ENCODE measurements at regions not wholly inside any gene's neighbourhood (a gene's known extent, or its start where the extent isn't known, plus 50 kb on each side); places are given as distances from the start of the nearest gene placed in this dataset.
"Not testable (repeated sequence)": the region's sequence is repeated elsewhere in the genome, so short reads cannot be mapped to it uniquely, and the experiment has no call there.

DNA sequence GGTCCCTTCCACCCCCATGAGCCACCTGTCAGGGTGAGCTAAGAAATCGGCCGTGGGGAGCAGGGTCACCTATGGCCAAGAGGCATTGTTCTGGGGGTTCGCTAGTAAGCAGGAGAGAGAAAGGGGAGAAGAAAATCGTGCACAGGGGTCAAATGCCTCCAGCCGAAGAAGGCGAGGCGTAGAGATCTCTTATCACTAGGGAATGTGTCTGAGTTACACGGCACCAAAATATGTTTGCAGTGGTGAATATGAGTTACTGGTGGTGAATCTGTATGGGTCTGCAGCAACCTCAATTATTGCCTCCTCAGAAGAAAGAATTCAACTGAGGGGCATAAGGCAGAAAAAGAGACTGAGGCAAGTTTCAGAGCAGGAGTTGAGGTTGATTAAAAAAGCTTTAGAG is 54.2 kb upstream of the RABGAP1L start:
- DNase-seq (ENCODE audit: low read depth): no peak

DNA sequence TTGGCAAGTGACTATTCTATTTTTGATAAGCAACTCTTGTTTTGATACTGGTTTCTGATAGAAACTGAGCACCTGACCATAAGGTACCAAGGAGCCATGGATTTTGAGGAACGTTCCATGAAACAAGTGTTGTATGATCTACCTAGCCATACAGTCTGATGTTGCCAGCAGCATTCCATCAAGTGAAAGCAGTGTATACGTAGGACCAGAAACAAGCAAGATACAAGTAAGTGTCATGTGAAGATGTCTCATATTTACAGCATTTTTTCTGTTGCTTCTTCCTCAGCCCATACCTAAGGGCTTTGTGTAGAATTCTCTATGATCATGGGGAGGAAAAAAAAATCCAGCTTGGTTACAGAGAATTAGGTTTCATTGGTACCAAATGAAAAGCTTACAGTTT is 55.6 kb upstream of the RABGAP1L start:
- no peak for DNase-seq (ENCODE audit: low read depth)

GRCh38 chr1:174101976-174102375 is 57.3 kb upstream of the RABGAP1L start:
- DNase-seq (ENCODE audit: low read depth): not testable (repeated sequence)

GRCh38 chr1:174097426-174097825 is 61.9 kb upstream of the RABGAP1L start:
- no peak for DNase-seq (ENCODE audit: low read depth)

- peak; percentile 15 for DNase-seq (ENCODE audit: low read depth)
Measured at GRCh38 chr1:174093789-174094188, 65.5 kb upstream of the RABGAP1L start.

GRCh38 chr1:174090471-174090870 is 68.3 kb upstream of the RC3H1 start:
- DNase-seq (ENCODE audit: low read depth): no peak

DNA sequence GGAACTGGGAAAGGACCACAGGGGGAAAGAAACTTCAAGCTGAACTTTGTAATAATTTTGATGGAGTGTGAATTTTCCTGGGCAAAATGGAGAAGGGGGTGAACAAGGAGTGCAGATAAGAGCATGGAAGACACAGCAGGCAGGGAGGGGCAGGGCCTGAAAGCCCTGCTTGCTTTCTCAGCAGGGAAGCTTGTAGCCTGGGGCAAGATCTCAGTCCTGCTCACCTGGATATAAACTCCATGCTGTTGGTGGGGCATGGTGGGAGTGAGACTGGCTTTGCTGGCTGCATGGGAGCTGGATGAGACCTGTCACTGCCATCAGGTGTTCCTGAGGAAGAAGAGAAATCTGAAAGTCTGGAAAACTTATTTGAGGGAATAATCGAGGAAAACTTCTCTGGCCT is 58.7 kb upstream of the RC3H1 start:
- no peak for DNase-seq (ENCODE audit: low read depth)

- DNase-seq (ENCODE audit: low read depth): no peak
Measured at GRCh38 chr1:174079796-174080195, 57.6 kb upstream of the RC3H1 start.

- DNase-seq (ENCODE audit: low read depth): not testable (repeated sequence)
Measured at GRCh38 chr1:174078916-174079315, 56.8 kb upstream of the RC3H1 start.

DNA sequence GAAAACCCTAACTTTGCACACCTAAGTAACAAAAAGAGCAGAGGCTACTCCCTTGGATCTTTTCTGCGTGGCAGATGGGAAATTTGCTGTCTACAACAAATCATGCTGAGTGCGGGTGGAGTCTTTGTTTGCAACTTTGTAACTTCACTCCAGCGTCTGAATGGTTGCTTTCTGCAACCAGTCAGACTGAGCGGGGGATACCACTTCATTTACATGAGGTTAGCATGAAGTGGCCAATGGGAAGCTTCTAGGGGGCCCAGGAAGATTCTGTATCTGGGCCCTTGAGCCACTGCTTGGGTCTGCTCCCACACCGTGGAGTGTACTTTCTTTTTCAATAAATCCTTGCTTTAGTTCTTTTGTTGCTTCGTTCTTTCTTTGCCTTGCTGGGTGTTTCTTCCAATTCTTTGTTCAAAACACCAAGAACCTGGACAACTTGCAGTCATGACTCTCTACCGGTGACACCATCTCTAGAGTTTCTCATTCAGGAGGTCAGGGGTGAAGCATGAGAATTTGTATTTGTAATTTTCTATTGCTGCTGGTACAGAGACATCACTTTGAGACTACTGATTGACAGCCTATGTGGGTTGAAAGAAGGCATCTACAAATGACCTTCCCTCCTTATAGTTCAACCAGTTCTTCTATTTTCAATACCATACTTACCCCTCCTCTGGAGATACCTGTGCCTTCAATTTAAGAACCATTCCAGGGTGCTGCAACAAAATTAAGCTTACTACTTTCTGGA is 55.8 kb upstream of the RC3H1 start:
- DNase-seq (ENCODE audit: low read depth): peak; percentile 13

DNA sequence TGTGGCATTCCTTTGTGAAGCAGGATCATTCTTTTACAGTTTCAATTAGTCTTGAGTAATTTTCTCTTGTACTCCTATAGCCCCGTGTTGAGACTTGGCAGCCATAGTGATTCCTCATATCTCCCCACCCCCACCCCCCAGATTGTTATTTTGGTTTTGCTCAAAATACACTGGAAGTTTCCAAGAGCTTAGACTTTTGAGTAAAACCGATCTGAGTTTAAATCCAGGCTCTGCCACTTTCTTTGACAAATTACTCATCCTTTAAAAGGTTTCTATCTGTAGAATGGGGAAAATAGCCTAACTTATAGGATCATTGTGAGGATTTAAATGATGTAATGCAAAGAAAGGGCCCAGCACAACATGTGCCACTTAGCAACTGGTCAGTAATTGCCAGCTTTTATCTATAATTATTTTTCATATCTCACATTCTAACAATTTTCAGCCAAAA is 53.1 kb upstream of the RC3H1 start:
- no peak for DNase-seq (ENCODE audit: low read depth)

GRCh38 chr1:174074757-174075156 is 52.6 kb upstream of the RC3H1 start:
- peak; percentile 28 for DNase-seq (ENCODE audit: low read depth)

GRCh38 chr1:174072581-174072980 is 50.4 kb upstream of the RC3H1 start:
- DNase-seq (ENCODE audit: low read depth): no peak
